ENCODE measurements at regions not wholly inside any gene's neighbourhood (a gene's known extent, or its start where the extent isn't known, plus 50 kb on each side); places are given as distances from the start of the nearest gene placed in this dataset.

DNA sequence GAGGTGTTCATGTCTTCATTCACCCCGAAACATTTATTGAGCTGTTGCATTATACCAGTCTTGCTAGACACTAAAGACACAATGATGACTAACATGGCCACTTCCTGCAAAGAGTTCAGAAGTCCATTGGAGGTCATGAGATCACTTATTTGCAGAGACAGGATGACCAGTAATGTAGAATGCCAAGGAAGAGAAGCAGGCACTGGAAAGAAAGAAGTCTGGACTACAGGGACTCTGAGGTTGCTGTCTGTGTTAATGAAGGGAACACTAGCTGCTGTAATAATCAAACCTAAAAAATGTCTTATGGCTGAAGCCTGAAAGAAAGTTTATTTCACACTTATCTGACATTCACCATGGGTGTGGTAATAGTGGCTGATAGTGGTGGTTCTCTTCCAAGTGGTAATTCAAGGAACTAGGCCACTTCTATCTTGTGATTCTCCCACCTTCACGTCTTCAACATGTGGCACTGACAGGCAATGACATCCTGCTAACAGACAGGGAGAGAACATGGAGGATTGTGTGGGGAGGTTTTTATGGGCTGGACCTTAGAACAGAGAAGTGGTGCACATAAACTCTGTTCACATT, 89.2 kb upstream of the MKLN1 start:
- CTCF ChIA-PET = no interaction called here
- POLR2A ChIA-PET = no interaction called here
- H3K27me3 Mint-ChIP-seq (ENCODE audit: insufficient read depth, unreplicated experiment) = no peaks in the 10 kb centered on the region
- no peaks in the 10 kb centered on the region for H3K9me3 Mint-ChIP-seq (ENCODE audit: unreplicated experiment)
- no TSS peak for BruUV-seq (replicated peaks)
- H3K27ac Mint-ChIP-seq (ENCODE audit: unreplicated experiment) = no peak overlapping the region
- Histone ChIP-seq H3K36me3 (ENCODE audit: control insufficient read depth, insufficient read depth, low read length) (no peaks in the 10 kb centered on the region), H3K27me3 (replicated peaks; ENCODE audit: control insufficient read depth, insufficient read depth, low read length) (no peaks in the 10 kb centered on the region), H3K4me3 (ENCODE audit: low read depth, low read length) (no peak overlapping the region), H3K9me3 (no peaks in the 10 kb centered on the region), H3K4me1 (no peaks in the 10 kb centered on the region)
- no peak overlapping the region for H3K4me3 Mint-ChIP-seq (ENCODE audit: unreplicated experiment)
- peaks cover 7% of the 10 kb centered on the region for H3K4me1 Mint-ChIP-seq (ENCODE audit: low read depth, unreplicated experiment)
- intact Hi-C loops (cut with micrococcal nuclease; ENCODE audit: unreplicated experiment) = no loop called here
- TF ChIP-seq, protein P1, sequence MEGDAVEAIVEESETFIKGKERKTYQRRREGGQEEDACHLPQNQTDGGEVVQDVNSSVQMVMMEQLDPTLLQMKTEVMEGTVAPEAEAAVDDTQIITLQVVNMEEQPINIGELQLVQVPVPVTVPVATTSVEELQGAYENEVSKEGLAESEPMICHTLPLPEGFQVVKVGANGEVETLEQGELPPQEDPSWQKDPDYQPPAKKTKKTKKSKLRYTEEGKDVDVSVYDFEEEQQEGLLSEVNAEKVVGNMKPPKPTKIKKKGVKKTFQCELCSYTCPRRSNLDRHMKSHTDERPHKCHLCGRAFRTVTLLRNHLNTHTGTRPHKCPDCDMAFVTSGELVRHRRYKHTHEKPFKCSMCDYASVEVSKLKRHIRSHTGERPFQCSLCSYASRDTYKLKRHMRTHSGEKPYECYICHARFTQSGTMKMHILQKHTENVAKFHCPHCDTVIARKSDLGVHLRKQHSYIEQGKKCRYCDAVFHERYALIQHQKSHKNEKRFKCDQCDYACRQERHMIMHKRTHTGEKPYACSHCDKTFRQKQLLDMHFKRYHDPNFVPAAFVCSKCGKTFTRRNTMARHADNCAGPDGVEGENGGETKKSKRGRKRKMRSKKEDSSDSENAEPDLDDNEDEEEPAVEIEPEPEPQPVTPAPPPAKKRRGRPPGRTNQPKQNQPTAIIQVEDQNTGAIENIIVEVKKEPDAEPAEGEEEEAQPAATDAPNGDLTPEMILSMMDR (IDR thresholded peaks at IDR 0.05; ENCODE audit: insufficient read depth in 1 of 2, low read depth in 1 of 2, low read length in 1 of 2, severe bottlenecking in 1 of 2, unreplicated experiment in 1 of 2) = no peak
- DNase-seq = no peak
- H3K36me3 Mint-ChIP-seq (ENCODE audit: insufficient read depth, unreplicated experiment) = no peaks in the 10 kb centered on the region

DNA sequence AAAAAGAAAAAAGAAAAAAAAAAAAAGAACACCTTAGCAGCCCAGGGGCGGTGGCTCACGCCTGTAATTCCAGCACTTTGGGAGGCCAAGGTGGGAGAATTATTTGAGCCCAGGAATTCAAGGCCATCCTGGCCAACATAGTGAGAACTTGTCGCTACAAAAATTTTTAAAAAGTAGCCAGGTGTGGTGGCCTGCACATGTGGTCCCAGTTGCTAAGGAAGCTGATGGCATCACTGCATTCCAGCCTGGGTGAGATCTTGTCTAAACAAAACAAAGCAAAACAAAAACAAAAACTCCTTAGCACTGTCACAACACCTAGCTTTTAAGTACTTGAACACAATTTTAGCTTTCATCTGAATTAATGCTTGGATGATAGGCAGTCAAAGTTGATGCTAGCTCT, 86.3 kb upstream of the MKLN1 start:
- intact Hi-C loops (cut with micrococcal nuclease; ENCODE audit: unreplicated experiment) = no loop called here
- ChIA-PET CTCF (no interaction called here), POLR2A (no interaction called here)
- no peak for DNase-seq
- Mint-ChIP-seq H3K9me3 (ENCODE audit: unreplicated experiment) (no peaks in the 10 kb centered on the region), H3K4me3 (ENCODE audit: unreplicated experiment) (no peak overlapping the region), H3K36me3 (ENCODE audit: insufficient read depth, unreplicated experiment) (no peaks in the 10 kb centered on the region), H3K4me1 (ENCODE audit: low read depth, unreplicated experiment) (peaks cover 7% of the 10 kb centered on the region), H3K27me3 (ENCODE audit: insufficient read depth, unreplicated experiment) (no peaks in the 10 kb centered on the region), H3K27ac (ENCODE audit: unreplicated experiment) (no peak overlapping the region)
- H3K9me3 ChIP-seq = no peaks in the 10 kb centered on the region
- no peaks in the 10 kb centered on the region for H3K4me1 ChIP-seq
- no peak overlapping the region for H3K4me3 ChIP-seq (ENCODE audit: low read depth, low read length)
- TF ChIP-seq, protein P1 (IDR thresholded peaks at IDR 0.05; ENCODE audit: insufficient read depth in 1 of 2, low read depth in 1 of 2, low read length in 1 of 2, severe bottlenecking in 1 of 2, unreplicated experiment in 1 of 2) = no peak
- H3K36me3 ChIP-seq (ENCODE audit: control insufficient read depth, insufficient read depth, low read length) = no peaks in the 10 kb centered on the region
- no peaks in the 10 kb centered on the region; the same call in 1 of the 2 replicates for H3K27me3 ChIP-seq (replicated peaks; ENCODE audit: control insufficient read depth, insufficient read depth, low read length)
- no TSS peak for BruUV-seq (replicated peaks)

DNA sequence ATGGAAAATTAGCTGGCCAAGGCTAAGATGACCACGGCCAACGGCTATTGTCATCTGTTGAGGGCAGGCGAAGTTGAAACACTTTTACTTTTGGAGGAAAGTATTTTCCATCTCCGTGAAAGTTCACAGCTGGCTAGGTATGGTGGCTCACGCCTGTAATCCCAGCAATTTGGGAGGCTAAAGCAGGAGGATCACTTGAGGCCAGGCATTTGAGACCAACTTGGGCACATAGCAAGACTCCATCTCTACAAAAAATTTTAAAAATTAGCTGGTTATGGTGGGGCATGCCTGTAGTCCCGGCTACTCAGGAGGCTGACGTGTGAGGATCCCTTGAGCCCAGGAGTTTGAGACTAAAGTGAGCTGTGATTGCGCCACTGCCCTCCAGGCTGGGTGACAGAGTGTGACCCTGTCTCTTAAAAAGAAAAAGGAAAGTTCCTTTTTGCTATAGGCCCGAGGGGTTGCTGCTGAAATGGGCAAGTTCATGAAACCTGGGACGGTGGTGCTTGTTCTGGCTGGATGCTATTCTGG, 85.5 kb upstream of the MKLN1 start:
- BruUV-seq (replicated peaks) = no TSS peak
- H3K27me3 Mint-ChIP-seq (ENCODE audit: insufficient read depth, unreplicated experiment) = no peaks in the 10 kb centered on the region
- Histone ChIP-seq H3K4me1 (no peaks in the 10 kb centered on the region), H3K4me3 (ENCODE audit: low read depth, low read length) (no peak overlapping the region), H3K9me3 (no peaks in the 10 kb centered on the region), H3K27me3 (replicated peaks; ENCODE audit: control insufficient read depth, insufficient read depth, low read length) (no peaks in the 10 kb centered on the region; the same call in 1 of the 2 replicates), H3K36me3 (ENCODE audit: control insufficient read depth, insufficient read depth, low read length) (no peaks in the 10 kb centered on the region)
- H3K27ac Mint-ChIP-seq (ENCODE audit: unreplicated experiment) = no peak overlapping the region
- CTCF ChIA-PET = no interaction called here
- no peaks in the 10 kb centered on the region for H3K9me3 Mint-ChIP-seq (ENCODE audit: unreplicated experiment)
- H3K4me1 Mint-ChIP-seq (ENCODE audit: low read depth, unreplicated experiment) = peaks cover 7% of the 10 kb centered on the region
- H3K4me3 Mint-ChIP-seq (ENCODE audit: unreplicated experiment) = no peak overlapping the region
- no peak for DNase-seq
- POLR2A ChIA-PET = no interaction called here
- TF ChIP-seq, protein P1 (IDR thresholded peaks at IDR 0.05; ENCODE audit: insufficient read depth in 1 of 2, low read depth in 1 of 2, low read length in 1 of 2, severe bottlenecking in 1 of 2, unreplicated experiment in 1 of 2) = no peak
- no peaks in the 10 kb centered on the region for H3K36me3 Mint-ChIP-seq (ENCODE audit: insufficient read depth, unreplicated experiment)
- intact Hi-C loops (cut with micrococcal nuclease; ENCODE audit: unreplicated experiment) = no loop called here
